HK-2 (cell line): ENCODE measurements at regions not wholly inside any gene's neighbourhood (a gene's known extent, or its start where the extent isn't known, plus 50 kb on each side); places are given as distances from the start of the nearest gene placed in this dataset.

Source experiments
- DNase-seq: peaks from one replicate; pipeline ENCODE4 v3.0.0-alpha.2; 2018; ENCODE audit not compliant: unreplicated experiment

DNA sequence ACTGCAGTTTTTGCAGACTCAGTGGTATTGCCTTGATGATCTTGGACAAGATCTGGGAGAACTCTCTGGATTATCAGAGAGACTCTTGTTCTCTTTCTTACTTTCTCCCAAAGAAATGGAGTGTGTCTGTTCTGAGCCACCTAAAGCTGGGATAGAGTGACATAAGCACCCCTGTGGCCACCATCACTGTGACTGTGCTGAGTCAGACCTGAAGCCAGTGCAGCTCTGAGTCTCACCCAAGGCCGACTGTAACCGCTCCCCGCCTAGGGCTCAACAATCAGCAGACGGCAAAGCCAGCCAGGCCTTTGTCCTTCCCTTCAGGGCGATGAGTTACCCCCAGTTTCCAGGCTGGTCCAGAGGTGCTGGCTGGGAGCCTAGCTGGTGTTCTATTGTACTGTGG, 795.6 kb downstream of the UQCRFS1 start:
- no peak for DNase-seq

DNA sequence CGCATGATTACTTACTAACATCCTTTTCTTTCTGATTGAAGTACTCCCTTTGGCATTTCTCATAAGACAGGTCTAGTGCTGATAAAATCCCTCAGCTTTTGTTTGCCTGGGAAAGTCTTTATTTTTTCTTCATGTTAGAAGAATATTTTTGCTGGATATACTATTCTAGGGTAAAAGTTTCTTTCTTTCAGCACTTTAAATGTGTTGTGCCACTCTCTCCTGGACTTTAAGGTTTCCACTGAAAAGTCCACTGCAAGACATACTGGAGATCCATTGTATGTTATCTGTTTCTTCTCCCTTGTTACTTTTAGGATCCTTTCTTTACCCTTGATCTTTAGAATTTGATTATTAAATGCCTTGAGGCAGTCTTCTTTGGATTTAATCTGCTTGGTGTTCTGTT, 796.7 kb downstream of the UQCRFS1 start:
- DNase-seq = no peak

DNA sequence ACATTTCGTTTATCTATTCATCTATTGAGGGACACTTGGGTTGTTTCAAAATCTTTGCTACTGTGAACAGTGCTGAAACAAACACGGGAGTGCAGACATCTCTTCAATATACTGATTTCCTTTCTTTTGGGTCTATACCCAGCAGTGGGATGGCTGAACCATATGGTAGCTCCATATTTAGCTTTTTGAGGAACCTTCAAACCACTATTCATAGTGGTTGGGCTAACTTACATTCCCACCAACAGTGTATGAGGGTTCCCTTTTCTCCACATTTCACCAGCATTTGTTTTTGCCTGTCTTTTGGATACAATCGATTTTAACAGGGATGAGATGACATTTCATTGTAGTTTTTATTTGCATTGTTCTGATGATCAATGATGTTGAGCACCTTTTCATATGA, 798.2 kb downstream of the UQCRFS1 start:
- DNase-seq = no peak

DNA sequence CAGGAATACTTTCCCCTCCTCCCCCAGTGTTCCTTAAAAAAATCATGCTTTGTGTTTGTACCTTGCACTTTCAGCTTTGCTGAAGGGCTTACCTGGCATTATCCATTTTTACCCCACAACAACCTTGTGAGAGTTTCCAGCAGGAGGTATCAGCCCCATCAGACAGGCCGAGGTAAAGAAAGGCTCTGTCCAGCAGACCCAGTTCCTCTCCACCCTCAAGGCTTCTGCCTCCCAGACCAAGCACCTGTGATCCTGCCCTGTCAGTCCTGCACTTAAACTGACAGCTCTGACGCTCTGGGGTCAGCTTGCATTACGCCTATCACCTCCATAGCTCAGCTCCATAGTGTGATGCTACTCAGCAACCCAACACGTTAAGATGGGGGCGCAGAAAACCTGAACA, 803.1 kb downstream of the UQCRFS1 start:
- DNase-seq = no peak

DNA sequence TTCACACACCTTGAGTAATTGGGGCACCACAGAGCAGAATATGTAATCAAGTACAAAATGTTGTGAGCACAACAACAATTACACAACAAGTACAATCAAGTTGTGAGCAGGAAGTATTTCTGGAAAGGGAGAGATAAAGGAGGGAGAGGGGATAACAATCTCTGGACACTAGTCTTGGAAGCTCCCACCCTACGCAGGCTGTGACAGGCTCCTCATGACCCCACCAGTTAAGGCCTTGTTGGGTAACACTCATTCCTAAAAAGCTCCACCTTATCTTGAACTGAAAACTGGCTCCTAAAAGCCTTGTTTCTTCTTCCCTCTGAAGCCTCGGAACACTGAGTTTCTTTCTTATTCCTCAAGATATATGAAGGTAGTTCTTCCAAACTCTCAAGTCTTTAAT, 806.0 kb downstream of the UQCRFS1 start:
- DNase-seq = no peak

- no peak for DNase-seq
Measured at GRCh38 chr19:28405346-28405742, 807.6 kb downstream of the UQCRFS1 start.

DNA sequence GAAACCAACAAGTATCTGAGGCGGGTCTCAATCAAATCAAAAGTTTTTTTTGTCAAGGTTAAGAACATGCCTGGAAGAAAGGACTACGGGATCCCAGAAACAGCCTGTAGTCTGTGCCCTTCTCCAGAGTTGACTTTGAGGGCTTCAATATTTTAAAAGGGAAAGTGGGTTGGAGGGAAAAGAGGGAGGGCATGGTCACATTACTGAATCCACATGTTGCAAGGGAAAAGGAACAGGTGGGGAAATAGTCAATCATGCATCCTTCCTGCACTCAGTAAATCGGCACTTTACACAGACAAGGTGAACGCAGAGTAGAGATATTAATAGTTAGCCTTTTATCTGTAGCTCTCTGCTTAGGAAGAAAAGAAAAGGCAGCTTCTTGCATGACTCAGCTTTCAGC, 808.5 kb downstream of the UQCRFS1 start:
- no peak for DNase-seq

GRCh38 chr19:28403690-28404089, 809.3 kb downstream of the UQCRFS1 start:
- peak; percentile 72 for DNase-seq

DNA sequence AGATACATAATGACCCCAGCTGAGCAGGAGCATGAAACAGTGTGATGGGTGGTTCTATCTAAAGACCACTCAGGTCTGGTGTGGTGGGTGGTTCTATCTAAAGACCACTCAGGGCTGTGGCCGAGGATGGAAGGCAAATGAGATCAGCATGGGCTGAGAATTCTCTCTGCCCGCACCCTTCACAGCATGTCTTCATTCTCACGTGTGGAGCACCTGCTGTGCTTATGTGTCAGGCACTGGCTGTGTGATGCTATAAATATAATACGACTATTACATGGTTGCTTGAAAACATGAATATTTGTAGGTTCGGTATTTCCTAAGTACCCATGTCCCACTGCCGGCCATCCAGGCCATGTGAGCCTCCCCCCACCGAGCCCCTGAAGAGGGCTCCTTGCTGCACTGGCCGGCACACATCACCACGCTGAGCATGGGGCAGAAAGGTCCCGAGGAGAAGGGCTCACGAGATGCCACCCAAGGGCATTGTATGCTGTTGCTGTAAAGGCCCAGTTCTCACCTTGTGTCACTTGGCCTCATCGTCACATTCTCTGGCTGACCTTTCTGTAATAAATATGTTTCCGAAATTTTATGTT, 810.2 kb downstream of the UQCRFS1 start:
- no peak for DNase-seq

DNA sequence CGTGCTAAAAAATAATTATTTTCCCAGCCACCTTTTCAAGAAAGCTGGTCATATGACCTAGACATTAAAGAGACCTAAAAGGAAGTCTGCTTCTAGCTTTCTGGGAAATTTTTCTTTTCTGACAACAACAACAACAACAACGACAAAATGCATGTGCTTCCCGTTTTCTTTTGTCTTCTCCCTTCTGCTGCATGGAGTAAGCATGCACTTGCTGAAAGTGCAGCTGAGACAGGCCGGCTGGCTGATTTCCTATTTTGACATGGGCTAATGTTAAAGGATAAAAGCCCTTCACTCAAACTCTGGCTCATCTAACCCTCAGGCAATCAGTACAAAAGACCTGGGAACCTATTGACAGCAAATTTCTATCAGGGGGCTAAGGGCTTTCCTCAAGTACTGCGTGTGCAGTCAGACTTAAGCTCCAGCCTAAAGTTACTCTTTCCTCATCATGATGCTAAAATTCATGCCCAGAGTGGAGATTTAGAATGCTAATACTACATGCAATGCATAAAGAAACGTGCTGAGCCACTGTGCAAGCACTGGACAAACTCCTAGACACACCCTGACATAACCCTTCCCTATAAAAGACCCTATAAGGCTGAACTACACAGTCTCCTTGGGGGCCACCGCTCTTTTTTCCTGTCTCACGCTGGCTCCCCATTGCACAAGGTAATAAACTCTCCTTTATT, 811.1 kb downstream of the UQCRFS1 start:
- DNase-seq = no peak

GRCh38 chr19:28400953-28401671, 811.8 kb downstream of the UQCRFS1 start:
- no peak for DNase-seq

DNA sequence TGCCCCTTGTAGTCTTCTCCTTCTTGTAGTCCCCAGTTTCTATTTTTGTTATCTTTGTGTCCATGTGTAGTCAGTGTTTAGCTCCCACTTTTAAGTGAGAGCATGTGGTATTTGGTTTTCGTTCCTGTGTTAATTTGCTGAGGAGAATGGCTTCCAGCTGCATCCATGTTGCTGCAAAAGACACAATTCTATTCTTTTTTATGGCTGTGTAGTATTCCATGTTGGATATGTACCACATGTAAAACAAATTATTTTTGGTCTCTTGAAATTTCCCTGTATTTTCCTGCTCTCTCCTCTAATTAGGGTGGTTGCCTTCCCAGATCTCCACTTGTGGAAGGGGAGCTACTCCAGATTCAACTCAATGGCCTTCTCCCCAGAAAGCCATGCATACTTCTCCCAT, 813.8 kb downstream of the UQCRFS1 start:
- no peak for DNase-seq

DNA sequence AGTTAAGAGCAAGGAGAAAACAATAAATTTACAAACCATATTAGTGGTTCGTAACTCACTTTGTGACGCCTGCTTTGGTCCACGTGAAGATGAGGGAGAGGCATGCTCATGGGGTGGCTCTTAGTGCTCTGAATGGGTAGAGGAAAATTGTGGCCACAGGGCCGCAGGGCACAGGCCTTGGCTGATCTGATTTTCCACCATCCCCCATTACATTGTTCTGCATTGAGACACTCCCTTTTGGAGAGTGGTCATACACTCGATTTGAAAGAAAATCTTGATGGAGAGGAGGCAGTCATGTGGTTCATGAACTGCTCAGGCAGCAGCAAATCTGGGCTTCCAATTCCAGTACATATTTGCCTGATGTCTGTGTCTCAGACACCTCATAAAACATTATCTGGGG, 815.2 kb downstream of the UQCRFS1 start:
- DNase-seq = no peak

- no peak for DNase-seq
Measured at GRCh38 chr19:28397306-28397705, 815.6 kb downstream of the UQCRFS1 start.

DNA sequence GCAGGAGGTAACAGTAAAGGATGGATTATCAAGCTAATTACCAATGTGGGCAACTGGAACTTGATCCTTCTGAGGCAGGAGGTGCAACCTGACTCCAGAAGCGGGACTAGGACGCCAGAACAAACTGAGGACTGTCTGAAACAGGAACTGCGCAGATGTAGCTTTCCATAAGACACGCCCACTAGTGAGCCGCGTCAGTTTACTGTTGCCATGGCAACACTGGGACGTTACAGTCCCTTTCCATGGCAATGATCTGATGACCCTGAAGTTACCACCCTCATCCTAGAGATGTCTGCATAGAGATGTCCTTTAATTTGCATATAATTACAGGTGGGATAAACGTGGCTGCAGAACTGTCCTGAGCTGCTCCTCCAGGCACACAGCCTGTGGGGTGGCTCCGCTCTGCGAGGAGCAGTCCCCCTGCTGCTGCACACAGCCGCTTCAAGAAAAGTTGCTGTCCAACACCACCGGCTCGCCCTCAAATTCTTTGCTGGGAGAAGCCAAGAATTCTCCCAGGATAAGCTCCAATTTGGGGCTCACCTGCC, 816.6 kb downstream of the UQCRFS1 start:
- DNase-seq = no peak

- DNase-seq = no peak
Measured at GRCh38 chr19:28394725-28395124, 818.2 kb downstream of the UQCRFS1 start.

- DNase-seq = no peak
Measured at GRCh38 chr19:28393574-28394336, 819.2 kb downstream of the UQCRFS1 start.

DNA sequence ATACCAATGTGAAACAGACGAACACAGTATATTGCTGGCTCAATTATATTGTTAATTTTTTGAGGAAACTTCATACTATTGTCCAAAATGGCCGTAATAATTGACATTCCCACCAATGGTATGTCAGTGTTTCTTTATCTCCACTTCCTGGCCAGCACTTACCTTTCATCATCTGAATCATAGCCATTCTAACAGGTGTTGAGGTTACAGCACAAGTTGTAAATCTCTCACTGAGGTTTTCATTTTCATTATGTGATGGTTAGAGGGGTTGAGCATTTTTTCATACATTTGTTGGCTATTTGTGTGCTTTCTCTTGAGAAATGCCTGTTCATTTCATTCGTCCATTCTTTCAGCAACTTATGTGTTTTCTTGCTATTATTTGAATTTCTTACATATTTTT, 824.0 kb downstream of the UQCRFS1 start:
- no peak for DNase-seq

- no peak for DNase-seq
Measured at GRCh38 chr19:28387507-28387906, 825.4 kb downstream of the UQCRFS1 start.

DNA sequence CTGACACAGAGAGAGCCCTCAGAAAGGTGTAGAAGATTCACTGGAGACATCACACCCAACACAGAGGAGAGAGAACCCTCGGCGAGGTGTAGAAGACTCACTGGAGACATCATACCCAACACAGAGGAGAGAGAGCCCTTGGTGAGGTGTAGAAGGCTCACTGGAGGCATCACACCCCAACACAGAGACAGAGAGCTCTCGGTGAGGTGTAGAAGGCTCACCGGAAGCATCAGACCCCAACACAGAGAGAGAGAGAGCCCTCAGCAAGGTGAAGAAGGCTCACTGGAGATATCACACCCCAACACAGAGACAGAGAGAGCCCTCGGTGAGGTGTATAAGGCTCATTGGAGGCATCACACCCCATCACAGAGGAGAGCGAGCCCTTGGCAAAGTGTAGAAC, 826.5 kb downstream of the UQCRFS1 start:
- DNase-seq = no peak

DNA sequence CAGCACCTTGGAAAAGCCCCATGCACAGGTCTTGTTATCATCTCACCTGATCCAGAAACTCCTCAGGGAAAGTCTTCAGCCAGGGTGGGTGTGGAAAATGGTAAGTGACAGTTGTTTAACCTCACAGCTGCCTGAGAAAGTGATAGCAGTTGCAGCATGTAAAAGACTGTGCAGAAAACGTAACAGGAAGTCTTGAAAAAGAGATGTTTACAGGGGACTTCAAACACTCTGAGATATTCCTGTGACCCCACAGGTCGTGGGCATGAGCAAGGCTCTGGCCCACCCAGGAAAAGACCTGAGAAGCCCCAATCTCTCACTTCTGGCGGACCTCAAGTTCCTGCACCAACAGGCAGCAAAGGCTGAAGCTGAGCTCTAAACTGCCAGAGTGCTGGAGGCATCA, 826.9 kb downstream of the UQCRFS1 start:
- DNase-seq = no peak

DNA sequence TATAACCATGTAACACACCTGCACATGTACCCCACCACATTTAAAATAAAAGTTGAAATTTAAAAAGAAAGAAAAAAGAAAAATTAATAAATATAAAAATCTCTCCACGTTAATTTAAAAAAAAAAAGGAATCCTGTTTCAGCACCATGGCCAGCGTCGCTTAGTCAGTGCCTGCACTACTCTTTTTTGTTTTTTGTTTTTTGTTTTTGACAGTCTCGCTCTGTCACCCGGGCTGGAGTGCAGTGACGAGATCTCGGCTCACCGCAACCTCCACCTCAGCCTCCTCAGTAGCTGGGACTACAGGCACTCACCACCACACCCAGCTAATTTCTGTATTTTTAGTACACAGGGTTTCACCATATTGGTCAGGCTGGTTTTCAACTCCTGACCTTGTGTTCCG, 835.9 kb downstream of the UQCRFS1 start:
- DNase-seq = peak; percentile 3
